Activated T-cell treated with anti-CD3 and anti-CD28 coated beads for 4 hours (primary cell): ENCODE measurements at regions not wholly inside any gene's neighbourhood (a gene's known extent, or its start where the extent isn't known, plus 50 kb on each side); places are given as distances from the start of the nearest gene placed in this dataset.
"Not testable (repeated sequence)": the region's sequence is repeated elsewhere in the genome, so short reads cannot be mapped to it uniquely, and the experiment has no call there.

Experiments
- DNase-seq: peaks from one replicate; pipeline ENCODE4 v3.0.0-alpha.2; 2020

DNA sequence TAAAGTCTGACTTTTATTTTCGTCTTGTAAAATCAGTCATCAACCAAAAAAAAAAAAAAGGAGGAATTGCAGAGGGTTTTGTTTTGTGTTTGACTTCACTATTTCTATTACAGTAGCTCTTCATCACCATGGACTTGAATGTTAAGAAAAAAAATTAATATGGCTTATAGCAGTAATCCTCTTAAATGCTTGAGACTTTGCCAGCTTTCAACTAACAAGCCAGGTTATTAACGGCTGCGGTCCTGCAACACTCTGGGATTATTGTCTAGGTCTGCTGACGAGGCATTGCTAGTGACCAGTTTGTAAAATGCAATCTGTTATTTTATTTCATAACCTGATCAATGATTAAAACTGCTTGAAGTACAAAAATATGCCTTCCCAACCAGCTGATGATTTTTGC is 647.2 kb upstream of the KLHL1 start:
- no peak for DNase-seq

DNA sequence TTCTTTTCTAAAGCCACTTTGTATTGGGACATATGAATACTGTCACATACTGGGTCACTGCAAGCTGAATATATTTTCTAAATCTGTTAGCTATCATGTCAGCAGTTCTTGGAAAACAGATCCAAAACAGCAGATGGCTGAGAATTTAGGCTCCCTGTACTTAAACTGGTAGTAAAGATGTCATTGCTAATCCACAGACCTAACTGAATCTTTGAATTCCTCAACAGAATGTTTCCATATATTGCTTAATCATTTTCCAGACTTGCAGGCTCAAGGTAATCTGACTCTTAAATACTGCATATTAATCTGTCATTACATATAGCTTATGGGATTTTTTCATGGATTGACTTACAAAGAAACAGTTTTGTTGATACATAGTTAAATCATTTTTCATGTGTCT is 639.0 kb upstream of the KLHL1 start:
- no peak for DNase-seq

DNA sequence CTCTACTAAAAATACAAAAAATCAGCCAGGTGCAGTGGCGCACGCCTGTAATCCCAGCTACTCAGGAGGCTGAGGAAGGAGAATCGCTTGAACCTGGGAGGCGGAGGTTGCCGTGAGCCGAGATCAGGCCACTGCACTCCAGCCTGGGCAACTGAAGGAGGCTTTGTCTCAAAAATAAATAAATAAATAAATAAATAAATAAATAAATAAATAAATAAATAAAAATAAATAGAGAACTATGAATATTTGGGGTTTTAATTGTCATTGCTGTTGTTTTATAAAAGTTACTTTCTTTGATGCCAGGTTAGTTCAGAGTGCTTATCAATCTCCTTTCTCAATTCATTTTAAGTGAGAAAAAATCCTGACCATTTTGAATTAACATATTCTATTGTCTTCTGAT is 638.2 kb upstream of the KLHL1 start:
- DNase-seq = not testable (repeated sequence)

DNA sequence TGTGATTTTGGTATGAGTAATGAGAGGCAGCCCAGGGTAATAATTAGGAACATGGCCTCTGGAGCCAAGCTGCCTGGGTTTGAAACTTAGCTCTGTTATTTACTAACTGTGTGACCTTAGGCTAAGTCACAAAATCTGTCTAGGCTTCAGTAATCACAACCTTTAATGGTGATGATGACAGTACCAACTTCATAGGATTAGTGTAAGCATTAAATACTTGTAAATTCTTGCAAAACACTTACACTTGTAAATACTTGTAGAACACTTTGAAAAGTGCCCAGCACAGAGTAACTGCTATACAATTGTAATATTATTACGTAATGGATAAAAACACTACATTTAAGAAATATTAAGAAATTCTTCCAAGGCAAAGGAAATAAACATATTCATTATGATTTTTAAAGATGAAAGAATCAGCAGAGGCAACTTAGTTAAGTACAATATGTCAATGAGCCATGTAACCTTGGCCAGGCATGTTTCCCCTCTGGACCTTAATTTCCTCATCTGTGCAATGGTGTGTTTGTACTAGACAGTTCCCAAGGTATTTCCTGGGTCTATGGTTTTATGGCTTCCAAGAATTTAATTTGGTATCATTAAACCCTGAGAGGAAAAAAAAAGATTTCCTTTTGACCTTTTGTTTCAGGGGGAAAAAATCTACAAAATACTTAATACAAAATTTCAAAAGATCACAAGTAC is 628.5 kb upstream of the KLHL1 start:
- no peak for DNase-seq

DNA sequence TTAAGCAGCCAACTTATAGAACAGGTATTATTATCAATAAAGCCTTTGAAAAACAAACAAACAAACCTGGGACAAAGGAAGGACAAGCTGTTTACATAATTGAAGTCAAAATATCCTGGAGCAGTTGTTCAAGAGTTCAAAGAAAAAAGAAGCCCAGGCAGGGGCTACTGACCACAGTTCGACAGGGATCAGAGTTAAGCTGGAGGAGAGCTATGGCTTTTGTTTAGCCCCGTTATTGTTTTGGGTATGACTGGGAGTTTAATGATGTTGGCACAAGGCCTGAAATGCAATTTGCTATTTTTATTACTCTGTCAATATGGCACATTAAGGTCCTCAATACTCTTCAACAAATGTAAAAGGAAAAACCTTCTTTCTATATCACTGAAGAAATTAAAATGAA is 624.4 kb upstream of the KLHL1 start:
- DNase-seq = no peak

DNA sequence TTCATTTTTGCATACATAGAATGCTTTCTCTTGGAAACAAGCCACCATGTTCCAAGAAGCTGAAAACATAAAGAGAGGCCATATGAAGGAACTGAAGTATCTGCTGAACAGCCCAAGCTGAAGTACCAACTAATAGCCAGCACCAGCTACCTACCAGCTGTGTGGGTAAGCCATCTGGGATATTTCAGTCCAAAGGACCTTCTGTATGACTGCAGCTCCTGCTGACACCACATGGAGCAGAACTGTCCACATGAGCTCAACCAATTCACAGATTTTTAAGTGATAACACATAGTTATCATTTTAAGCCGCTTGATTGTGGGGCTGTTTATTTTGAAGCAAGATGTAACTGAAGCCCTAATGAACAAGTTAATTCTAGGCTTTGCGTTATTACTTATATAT is 621.1 kb upstream of the KLHL1 start:
- no peak for DNase-seq

DNA sequence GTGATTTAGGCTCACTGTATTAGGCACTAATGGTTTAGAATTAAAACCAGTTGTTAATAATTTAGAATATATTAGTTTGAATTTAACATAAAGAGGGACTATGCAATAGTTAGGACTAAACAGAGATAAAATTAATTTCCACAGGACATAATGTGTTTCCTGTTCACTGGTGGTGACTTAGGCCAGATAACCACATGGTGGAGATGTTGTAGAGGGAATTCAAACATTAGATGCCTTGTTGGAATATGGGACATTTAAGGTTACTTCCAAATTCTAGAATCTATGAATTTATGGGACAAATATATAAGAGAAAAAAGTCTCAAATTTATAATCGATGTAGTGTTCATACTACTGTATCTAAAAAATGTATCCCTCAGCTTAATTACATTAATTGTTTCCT is 615.5 kb upstream of the KLHL1 start:
- no peak for DNase-seq

DNA sequence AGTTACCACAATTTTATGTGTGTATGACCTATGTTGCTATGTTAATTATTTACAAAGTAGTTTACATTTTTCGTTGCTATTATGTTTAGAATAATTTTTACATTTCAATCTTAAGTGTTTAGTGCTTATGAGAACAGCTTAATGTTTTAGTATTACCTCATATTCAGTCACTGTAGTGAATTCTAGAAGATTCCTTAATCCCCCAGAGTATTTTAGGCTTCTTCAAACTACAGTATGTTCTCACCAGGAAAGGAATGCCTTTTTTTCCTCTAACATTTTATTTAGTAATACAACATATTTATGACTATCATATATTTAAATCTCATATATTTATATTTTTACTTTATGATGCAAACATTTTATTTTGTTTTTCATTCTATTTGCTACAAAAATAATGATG is 612.1 kb upstream of the KLHL1 start:
- DNase-seq = no peak

DNA sequence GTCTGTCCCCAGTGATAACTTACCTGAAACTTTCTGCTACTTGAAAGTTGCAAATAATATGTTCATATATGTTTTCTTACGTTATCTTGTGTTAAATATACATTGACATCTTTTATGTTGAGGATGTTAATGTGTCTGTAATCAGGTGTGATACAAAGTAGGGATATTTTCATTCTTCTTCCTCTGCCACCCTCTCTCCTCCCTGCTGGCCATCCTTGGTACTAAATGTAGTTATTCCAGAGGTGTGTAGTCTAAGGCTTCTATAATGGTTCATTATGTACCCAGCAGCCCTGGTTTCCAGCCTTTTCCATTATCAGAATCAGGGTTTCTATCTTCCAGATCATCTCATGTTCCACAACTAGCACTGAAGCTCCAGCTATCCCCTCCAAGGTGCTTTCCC is 606.7 kb upstream of the KLHL1 start:
- no peak for DNase-seq

DNA sequence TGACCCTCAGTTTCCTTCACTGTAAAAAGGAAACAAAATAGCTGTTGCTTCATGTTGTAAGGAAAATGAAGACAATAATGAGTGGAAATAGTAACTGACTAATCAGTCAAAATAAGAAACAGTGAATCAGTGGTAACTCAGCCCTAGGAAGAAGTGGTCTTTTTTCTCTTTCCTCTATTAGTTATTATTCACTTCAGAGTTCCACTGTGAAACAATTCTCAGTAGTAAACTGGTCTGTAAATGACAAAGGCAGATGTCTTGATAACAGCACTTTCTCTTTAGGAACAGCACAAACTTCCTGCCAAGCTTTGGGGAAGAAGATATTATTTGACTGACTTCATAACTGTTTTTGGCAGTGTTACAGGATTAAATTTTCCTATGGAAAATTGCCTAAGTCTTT is 600.5 kb upstream of the KLHL1 start:
- no peak for DNase-seq

DNA sequence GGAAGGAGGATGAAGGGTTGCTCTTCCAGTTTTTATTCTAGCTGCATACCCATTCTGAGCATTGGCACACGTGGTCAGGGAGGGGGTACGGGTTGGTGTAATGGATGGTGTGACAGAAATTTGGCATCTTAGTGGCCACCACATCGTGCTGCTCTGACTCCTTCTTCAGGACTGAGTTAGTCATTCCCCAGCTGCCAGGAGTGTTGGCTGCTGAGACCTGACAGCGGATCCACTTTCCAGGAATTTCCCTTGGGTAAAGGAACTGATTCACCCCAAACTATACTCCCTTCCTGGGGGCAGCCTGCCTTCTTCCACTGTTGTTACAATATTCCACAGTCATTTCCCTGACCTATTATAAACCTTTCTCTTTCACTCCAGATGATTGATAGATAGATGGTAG is 595.5 kb upstream of the KLHL1 start:
- no peak for DNase-seq

DNA sequence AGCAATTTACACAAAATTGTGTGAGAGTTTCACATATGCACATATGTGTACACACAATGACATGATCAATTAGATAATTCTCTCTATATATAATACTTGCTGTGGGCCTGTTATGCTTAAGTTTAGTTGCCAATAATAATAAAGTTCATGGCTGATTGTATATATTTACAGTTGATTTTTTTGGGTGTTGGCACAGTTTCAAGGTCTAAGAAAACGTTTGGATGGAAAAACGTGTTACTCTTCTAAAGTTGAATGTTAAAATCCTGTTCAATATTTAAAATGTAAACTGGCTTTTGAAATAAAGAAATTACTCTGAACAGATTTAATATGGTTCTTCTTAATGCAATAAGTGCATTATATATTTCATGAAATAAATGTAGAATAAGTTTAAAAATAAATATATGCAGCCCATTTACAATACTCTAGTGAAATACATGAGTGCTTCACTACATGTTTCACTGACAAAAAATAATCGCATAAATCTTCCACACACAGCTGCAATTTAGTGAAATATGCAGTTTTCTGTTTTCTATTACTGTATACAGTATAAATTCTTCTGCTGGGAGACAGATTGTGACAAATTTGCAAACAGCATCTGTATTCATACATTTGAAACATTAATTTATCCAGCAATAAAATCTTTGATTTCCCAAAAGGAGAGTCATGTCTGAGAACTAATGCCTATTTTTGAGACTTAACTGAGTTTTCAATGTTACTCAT is 586.9 kb upstream of the KLHL1 start:
- no peak for DNase-seq

DNA sequence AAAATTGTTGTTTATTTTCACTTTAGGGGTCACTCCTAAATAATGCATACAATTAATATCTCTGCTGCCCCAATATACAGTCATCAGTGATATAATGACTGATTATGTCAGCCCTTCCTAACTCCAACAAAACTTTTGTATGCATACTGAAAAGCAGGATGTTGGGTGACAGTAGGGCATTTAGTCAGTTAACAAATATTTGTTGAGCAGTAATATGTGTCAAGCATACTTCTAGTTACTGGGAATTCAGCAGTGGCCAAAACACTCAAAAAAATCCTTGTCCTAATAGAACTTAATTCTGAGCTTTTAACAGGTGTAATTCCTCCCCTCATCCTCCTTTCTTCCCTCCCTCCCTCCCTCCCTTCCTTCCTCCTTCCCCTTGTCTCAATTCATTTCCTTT is 560.7 kb upstream of the KLHL1 start:
- no peak for DNase-seq

DNA sequence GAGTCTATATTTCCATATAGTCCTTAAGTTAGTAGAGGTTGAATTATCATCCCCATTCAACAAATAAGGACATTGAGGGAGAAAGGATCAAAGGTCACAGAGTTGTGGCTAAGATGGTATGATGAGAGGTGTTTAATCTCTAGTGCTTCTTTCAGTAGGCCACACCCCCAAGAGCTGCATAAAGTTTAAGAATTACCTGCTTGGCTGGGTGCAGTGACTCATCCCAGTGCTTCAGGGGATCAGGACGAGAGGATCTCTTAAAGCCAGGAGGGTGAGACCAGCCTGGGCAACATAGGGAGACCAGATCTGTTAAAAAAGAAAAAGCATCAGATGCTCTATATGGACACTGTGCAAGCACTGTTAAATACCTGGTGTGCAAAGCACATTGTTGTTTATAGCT is 560.0 kb upstream of the KLHL1 start:
- DNase-seq = no peak

DNA sequence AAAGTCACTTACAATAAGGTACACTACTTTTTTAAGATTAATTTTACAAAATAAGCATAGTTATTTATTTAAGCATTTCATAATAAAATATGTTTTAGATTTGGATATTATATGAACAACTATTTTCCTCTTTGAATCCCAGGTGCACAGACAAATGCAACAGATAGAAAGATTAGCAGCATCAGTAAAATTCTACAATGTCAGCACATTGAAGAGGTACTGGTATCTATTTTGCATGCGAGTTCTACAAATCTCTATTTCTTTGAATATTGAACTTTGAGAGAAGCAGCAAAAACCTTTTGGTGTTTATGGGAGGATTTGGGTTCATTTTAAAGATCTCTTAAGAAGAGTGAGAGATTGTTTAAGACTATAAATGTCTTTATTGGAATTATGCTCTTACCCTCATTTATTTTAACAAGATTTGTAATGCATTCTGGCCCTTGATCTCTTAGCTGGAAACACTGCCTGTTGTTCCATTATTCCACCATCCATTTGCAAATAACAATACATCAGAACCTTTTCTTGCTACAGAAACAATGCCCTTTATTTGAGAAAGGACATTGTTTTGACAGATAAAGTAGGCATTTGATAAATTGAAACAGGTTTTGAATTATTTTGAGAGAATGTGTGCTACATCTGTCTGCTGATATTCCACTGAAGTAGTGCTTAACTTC is 558.8 kb upstream of the KLHL1 start:
- no peak for DNase-seq

DNA sequence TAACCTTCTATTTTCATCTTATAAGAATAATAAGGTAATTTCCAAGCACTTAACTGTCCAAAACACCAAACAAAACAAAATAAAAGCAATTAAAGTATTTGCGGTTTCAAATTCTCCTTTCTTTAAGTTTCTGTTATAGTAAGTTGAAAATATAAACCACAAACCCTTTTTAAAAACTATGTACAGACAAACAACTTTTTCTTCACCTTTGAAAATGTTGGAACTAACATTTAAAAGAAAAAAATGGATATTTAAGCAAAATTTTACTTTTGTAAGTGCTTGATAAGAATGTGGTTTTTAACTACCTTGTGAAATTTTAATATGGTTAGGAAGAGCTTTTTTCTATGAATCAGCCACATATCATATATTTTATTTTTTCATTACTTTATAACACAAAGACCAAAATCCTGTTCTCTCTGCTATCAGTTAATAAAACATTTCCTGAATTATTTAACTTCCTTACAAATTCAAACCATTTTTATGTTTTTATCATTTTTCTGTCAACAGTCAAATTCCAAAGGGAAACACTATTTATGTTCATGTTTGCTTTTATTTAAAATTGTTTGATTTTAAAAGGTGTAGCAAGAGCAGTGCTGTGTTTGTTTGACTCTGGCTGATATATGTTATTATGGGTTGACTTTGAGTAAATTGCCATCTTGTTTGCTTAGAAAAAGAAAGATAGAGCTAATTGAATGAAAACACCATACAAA is 554.1 kb upstream of the KLHL1 start:
- no peak for DNase-seq

DNA sequence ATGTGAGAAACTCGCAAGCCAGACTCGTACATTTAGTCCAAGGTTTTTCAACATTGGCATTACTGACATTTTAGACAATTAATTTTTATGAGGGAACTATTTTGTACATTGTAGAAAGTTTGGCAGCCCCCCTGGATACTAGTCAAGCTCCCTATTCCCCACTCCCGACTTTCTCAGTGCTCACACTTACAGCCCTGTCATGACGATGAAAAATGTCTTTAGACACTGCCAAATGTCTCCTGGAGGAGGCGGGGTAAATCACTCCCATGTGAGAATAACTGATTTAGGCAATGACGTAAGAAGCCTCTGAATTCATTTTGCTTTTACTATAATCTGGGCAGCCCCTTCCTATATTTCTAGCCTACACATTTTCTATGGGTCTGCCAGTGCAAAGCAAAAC is 535.8 kb upstream of the KLHL1 start:
- no peak for DNase-seq

DNA sequence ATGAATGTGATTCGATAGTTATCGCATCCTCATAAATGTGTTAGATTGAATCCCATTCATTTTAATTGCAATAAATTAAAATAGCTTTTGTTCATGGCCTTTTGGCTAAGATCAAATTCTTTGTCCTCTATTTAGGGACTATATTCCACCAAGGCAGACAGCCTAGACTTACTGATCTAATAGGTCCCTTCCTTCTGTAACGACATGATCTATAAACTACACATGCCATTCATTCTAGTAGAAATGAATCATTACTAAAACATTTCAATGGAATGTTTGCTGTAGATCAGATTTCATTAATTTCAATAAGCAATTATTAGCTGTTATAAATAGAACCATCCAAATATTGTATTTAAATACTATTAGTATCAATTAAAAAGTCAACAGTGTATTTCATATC is 526.6 kb upstream of the KLHL1 start:
- no peak for DNase-seq

DNA sequence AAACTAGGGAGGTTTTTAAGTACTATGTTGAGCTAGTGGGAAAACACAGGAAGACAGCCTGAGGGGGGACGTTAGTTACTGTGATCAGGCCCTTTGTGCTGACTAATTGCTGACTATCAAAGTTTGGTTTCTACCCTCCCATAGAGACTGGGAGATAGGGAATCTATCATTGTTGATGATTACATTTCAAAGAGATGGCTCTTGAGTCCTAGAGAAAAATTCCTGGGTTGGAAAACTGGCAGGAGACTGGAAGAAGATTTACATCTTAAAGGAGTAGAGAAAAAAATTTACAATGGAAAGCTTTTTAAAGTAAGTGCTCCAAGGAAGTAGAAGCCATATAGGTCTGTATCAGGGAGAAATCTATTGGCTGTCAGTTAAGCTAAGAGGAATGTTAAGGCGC is 522.0 kb upstream of the KLHL1 start:
- DNase-seq = no peak

DNA sequence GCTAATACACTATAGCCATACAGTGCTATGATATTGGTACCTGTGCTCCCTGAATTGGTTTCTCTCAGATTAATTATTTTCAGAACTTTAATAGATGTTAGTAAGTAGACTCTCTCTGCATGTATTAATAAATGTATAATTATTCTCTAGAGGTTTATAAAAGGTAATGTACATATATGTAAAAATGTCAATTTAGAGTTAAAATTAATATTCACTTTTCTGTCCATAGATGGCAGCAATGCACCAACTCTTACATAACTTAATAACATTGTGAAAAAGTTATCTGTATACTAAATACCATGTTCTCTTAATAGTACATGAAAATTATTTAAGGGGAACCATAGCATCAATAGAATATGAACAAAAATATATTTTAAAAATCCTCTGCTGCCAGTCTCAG is 515.0 kb upstream of the KLHL1 start:
- DNase-seq = no peak

DNA sequence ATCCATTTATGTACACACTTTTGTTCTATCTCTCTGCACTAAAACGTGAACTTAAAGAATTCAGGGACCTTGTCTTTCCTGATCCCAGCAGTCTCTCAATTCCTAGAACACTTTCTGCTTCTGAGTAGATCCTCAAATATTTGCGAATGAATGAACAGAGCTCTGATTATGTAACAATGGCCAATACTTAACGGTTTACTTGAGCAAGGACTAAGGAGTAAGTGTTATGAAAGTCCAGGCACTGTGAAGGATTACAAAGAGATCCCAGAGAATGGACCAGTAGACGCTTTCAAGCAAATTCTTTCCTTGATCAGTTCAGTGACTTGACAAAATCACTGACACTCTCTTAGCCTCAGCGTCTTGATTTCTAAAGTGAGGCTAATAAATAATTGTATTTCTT is 514.5 kb upstream of the KLHL1 start:
- no peak for DNase-seq

DNA sequence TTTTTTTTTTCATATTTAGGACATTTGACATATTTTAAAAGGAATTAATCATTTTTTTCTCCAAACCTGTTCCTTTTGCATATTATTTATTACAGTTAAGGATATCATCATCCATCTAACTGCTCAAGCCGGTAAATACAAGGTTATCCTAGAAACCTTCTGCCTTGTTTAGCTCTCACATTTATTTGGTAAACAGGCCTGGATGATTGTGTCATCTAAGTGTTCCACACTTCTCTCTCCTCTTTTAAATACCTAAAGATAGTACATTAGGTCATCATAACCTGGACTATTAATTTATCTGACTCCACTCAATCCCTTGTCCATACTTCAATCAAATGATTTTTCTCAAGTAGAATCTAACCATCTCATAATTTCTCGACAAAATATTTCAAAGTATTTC is 511.7 kb upstream of the KLHL1 start:
- no peak for DNase-seq

DNA sequence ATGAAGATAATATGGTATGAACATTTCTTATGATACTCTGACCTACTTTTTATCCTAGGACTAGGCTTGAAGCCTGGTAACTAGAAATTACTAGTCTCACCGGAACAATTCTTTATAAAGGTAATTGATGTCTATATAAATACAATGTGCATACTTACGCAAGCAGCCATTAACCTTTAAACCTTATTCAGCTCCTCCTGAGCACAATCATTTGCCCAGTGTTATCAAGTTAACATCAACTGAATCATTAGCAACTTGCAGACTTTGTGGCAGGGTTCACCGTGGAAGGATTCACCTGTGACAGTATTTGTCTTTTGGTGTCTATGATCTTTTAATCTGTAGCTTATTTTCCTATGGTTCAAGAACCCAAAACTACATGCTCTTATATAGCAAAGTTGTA is 508.6 kb upstream of the KLHL1 start:
- no peak for DNase-seq

DNA sequence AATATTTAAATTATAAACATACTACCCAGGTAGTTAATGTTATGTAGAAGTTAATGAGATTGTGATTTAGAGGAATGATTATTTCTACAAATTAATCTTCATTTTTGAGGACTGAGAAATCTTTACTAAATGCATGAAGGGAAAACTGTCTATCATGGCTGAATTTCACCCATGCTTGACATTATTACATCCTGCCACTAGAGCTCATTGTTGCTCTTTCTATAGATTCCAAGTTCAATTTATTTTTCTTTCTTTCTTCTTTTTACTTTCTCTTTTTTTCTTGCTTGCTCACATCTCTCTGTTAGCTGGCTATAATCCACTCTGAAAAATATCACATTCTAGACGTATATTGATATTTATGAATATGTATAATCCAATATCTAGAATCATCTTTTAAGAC is 505.0 kb upstream of the KLHL1 start:
- DNase-seq = no peak
